H7 (cell line): ENCODE measurements at regions not wholly inside any gene's neighbourhood (a gene's known extent, or its start where the extent isn't known, plus 50 kb on each side); places are given as distances from the start of the nearest gene placed in this dataset.
"Not testable (repeated sequence)": the region's sequence is repeated elsewhere in the genome, so short reads cannot be mapped to it uniquely, and the experiment has no call there.

Experiments used
- DNase-seq: peaks from one replicate; pipeline ENCODE4 v3.0.0; 2012
- H3K27me3 ChIP-seq: 2 replicates; pipeline ENCODE4 v1.6.0; 2011; ENCODE audit warnings: mild to moderate bottlenecking, low read length; ENCODE audit not compliant: control insufficient read depth, insufficient read depth
- H3K36me3 ChIP-seq: replicated peaks from 2 replicates; pipeline ENCODE4 v1.5.1; 2011; ENCODE audit warnings: low read length; ENCODE audit not compliant: control insufficient read depth, insufficient read depth
- H3K4me3 ChIP-seq: 2 replicates; pipeline ENCODE4 v1.5.1; 2011; ENCODE audit warnings: low read depth, mild to moderate bottlenecking, control low read depth, low read length, moderate library complexity; ENCODE audit not compliant: insufficient read depth

DNA sequence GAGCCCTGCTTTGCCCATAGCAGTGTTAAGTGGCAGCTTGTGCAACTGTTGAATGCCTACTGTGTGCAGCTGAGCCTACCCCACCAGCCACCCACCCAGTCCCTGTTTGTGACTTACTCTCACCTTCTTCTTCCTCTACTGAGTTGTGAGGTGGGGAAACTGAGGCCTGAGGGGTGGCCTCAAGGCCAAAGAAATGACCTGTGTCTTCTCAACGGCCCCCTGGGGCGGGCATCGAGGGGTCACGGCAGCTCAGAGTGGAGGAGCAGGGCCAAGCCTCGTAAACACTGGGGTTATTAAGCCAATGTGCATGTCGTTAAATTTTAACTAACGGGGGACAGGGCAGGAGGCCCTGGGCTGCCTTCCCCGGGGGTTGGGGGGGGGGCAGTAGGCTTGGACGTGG, 369.6 kb upstream of the ZNF722 start:
- not testable (repeated sequence) for H3K27me3 ChIP-seq, H3K36me3 ChIP-seq, DNase-seq, H3K4me3 ChIP-seq

DNA sequence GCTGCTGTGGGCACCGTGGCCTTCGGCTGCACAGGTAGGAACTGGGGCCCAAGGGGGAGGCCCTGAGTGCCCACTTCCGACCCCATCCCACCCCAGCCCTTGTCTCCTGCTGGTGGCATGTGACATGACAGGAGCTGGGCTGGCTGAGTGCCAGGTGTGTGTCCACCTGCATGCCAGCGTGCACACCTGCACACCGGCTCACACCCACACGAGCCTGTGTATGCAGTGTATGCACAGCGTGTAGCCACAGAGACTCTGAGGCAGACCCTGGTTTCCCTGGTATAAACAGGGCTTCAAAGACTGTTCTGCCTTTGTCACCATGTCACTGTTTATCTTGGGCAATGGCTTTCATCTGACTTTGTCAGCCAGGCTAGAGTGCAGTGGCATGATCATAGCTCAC, 362.1 kb upstream of the ZNF722 start:
- H3K27me3 ChIP-seq = not testable (repeated sequence)

GRCh38 chr7:63665553-63665952, 333.1 kb upstream of the ZNF722 start:
- not testable (repeated sequence) for H3K36me3 ChIP-seq, DNase-seq, H3K27me3 ChIP-seq, H3K4me3 ChIP-seq

More for the DNA sequence above, 362.1 kb upstream of the ZNF722 start:
- H3K36me3 ChIP-seq, H3K4me3 ChIP-seq, DNase-seq: not testable (repeated sequence)

GRCh38 chr7:63691408-63691807, 307.2 kb upstream of the ZNF722 start:
- not testable (repeated sequence) for H3K36me3 ChIP-seq, DNase-seq, H3K27me3 ChIP-seq, H3K4me3 ChIP-seq

- H3K36me3 ChIP-seq, H3K4me3 ChIP-seq, H3K27me3 ChIP-seq: not testable (repeated sequence)
- DNase-seq = peak; percentile 1
Measured at GRCh38 chr7:63694296-63694695, 304.4 kb upstream of the ZNF722 start.
